Progenitor cell of endocrine pancreas (in vitro differentiated cells): ENCODE measurements at regions not wholly inside any gene's neighbourhood (a gene's known extent, or its start where the extent isn't known, plus 50 kb on each side); places are given as distances from the start of the nearest gene placed in this dataset.
A peak's percentile ranks its signal among the peaks of the same experiment; 100 is the strongest.
"Not testable (repeated sequence)": the region's sequence is repeated elsewhere in the genome, so short reads cannot be mapped to it uniquely, and the experiment has no call there.

Experiments used
- DNase-seq: peaks from one replicate; pipeline ENCODE4 v3.0.0; 2021; ENCODE audit warnings: low spot score; ENCODE audit not compliant: unreplicated experiment
- H3K27ac Mint-ChIP-seq: 2 replicates; pipeline ENCODE4 v1.8.0; 2021; ENCODE audit warnings: mild to moderate bottlenecking, moderate library complexity, mixed read lengths
- H3K27me3 Mint-ChIP-seq: 2 replicates; pipeline ENCODE4 v1.8.0; 2021; ENCODE audit warnings: mixed read lengths
- H3K36me3 Mint-ChIP-seq: 2 replicates; pipeline ENCODE4 v1.8.0; 2022; ENCODE audit warnings: mixed read lengths; ENCODE audit not compliant: insufficient read depth
- H3K4me1 Mint-ChIP-seq: 2 replicates; pipeline ENCODE4 v1.8.0; 2021; ENCODE audit warnings: low read depth, mixed read lengths
- H3K4me3 Mint-ChIP-seq: 2 replicates; pipeline ENCODE4 v1.8.0; 2021; ENCODE audit warnings: low read depth, mild to moderate bottlenecking, moderate library complexity, mixed read lengths
- H3K9me3 Mint-ChIP-seq: 2 replicates; pipeline ENCODE4 v1.8.0; 2021; ENCODE audit warnings: low read depth, mixed read lengths
- CTCF ChIP-seq: fragments of 200-600 bp; sonication (generic); IDR thresholded peaks from one replicate; pipeline ENCODE4 v1.5.0; 2021; ENCODE audit warnings: antibody characterized with exemption, mild to moderate bottlenecking; ENCODE audit not compliant: unreplicated experiment

- H3K4me1 Mint-ChIP-seq, H3K27me3 Mint-ChIP-seq, DNase-seq, H3K36me3 Mint-ChIP-seq: not testable (repeated sequence)
- Mint-ChIP-seq H3K4me3 (peak overlapping the region; percentile 72), H3K9me3 (peaks cover 17% of the 10 kb centered on the region), H3K27ac (peak overlapping the region; percentile 59)
Measured at GRCh38 chr20:30579824-30580438, 677.5 kb upstream of the DEFB115 start.

GRCh38 chr20:30581839-30582238 is 675.6 kb upstream of the DEFB115 start:
- H3K27me3 Mint-ChIP-seq, H3K4me1 Mint-ChIP-seq, H3K4me3 Mint-ChIP-seq, H3K27ac Mint-ChIP-seq, H3K36me3 Mint-ChIP-seq, DNase-seq: not testable (repeated sequence)
- peaks cover 15% of the 10 kb centered on the region for H3K9me3 Mint-ChIP-seq

GRCh38 chr20:30584403-30584802 is 673.1 kb upstream of the DEFB115 start:
- not testable (repeated sequence) for H3K27ac Mint-ChIP-seq, H3K27me3 Mint-ChIP-seq, DNase-seq, H3K4me1 Mint-ChIP-seq, H3K4me3 Mint-ChIP-seq, H3K36me3 Mint-ChIP-seq
- peaks cover 19% of the 10 kb centered on the region for H3K9me3 Mint-ChIP-seq

GRCh38 chr20:30585244-30585796 is 672.1 kb upstream of the DEFB115 start:
- peaks cover 16% of the 10 kb centered on the region for H3K9me3 Mint-ChIP-seq
- H3K27ac Mint-ChIP-seq, H3K4me1 Mint-ChIP-seq, DNase-seq, H3K27me3 Mint-ChIP-seq, H3K4me3 Mint-ChIP-seq, H3K36me3 Mint-ChIP-seq: not testable (repeated sequence)
- TF ChIP-seq CTCF, result peak; percentile 8

GRCh38 chr20:30586178-30586577 is 671.3 kb upstream of the DEFB115 start:
- DNase-seq, H3K27me3 Mint-ChIP-seq, H3K4me3 Mint-ChIP-seq, H3K4me1 Mint-ChIP-seq, H3K36me3 Mint-ChIP-seq, H3K27ac Mint-ChIP-seq: not testable (repeated sequence)
- H3K9me3 Mint-ChIP-seq, result peaks cover 16% of the 10 kb centered on the region

- Mint-ChIP-seq H3K9me3 (peaks cover 13% of the 10 kb centered on the region), H3K27me3 (no peaks in the 10 kb centered on the region), H3K4me3 (no peak overlapping the region), H3K27ac (no peak overlapping the region), H3K4me1 (no peaks in the 10 kb centered on the region), H3K36me3 (peaks cover 2% of the 10 kb centered on the region)
- no peak for TF ChIP-seq CTCF
- no peak for DNase-seq
Measured at GRCh38 chr20:30593572-30593971, 663.9 kb upstream of the DEFB115 start.

- Mint-ChIP-seq H3K4me1 (no peaks in the 10 kb centered on the region), H3K4me3 (no peak overlapping the region), H3K9me3 (peaks cover 13% of the 10 kb centered on the region), H3K36me3 (peaks cover 2% of the 10 kb centered on the region), H3K27me3 (no peaks in the 10 kb centered on the region), H3K27ac (no peak overlapping the region)
- no peak for TF ChIP-seq CTCF
- no peak for DNase-seq
Measured at GRCh38 chr20:30594112-30594511, 663.4 kb upstream of the DEFB115 start.
